ENCODE measurements at regions not wholly inside any gene's neighbourhood (a gene's known extent, or its start where the extent isn't known, plus 50 kb on each side); places are given as distances from the start of the nearest gene placed in this dataset.

DNA sequence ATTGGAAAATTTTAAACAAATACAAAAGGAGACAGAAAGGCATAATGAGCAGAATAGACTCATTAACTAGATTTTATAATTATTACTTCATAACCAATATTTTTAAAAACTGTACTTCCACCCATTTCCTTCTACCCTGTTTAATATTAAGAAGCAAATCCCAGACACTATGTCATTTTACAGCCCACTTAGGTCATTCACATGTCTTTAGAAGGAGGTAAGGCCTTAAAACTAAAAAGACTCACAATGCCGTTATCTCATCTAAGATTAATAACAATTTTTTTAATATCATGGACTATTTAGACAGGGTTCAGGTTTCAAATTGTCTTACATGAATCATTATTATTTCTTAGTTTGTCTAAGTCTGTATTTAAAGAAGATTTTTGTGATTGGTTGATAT, 217.2 kb downstream of the NFKBIZ start:
- Histone ChIP-seq H3K4me3 (replicated peaks in 1 of 3; ENCODE audit: insufficient read depth in 1 of 3, low read depth in 1 of 3, low read length in 3 of 3) (no peak overlapping the region), H3K4me1 (ENCODE audit: control insufficient read depth, extremely low read depth, insufficient read depth, low read length) (peaks cover 2% of the 10 kb centered on the region), H3K9me1 (replicated peaks; ENCODE audit: control insufficient read depth, extremely low read depth, insufficient read depth, low read length) (no peaks in the 10 kb centered on the region), H3K4me2 (ENCODE audit: insufficient read depth, low read length) (no peak overlapping the region), H2AFZ (ENCODE audit: low read depth, low read length) (no peak overlapping the region), H3K79me2 (ENCODE audit: control insufficient read depth, insufficient read depth, low read length) (no peaks in the 10 kb centered on the region), H3K36me3 (ENCODE audit: control insufficient read depth in 2 of 2, extremely low read depth in 1 of 2, insufficient read depth in 2 of 2, low read length in 2 of 2) (no peaks in the 10 kb centered on the region), H4K20me1 (replicated peaks; ENCODE audit: control insufficient read depth, extremely low read depth, insufficient read depth, low read length) (no peaks in the 10 kb centered on the region), H3K27me3 (ENCODE audit: control insufficient read depth in 2 of 2, insufficient read depth in 2 of 2, low read length in 2 of 2) (no peaks in the 10 kb centered on the region), H3K9me3 (replicated peaks; ENCODE audit: control insufficient read depth, insufficient read depth, low read length) (no peaks in the 10 kb centered on the region), H3K27ac (ENCODE audit: insufficient read depth, low read depth, low read length) (no peak overlapping the region), H3K9ac (replicated peaks; ENCODE audit: extremely low read depth, insufficient read depth, low read length) (no peak overlapping the region)
- no TSS peak for BruUV-seq (replicated peaks)
- ChIA-PET CTCF (no interaction called here), POLR2A (no interaction called here)
- FAIRE-seq: no peak
- dilution Hi-C loops (cut with MboI; ENCODE audit: extremely low pct_ligation_motif_present, low sequenced_read_pairs) (no loop called here), intact Hi-C loops (cut with micrococcal nuclease) (no loop called here)
- TF ChIP-seq, protein P1, sequence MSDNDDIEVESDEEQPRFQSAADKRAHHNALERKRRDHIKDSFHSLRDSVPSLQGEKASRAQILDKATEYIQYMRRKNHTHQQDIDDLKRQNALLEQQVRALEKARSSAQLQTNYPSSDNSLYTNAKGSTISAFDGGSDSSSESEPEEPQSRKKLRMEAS (IDR thresholded peaks at IDR 0.05; ENCODE audit: insufficient read depth, insufficient read length): no peak
- DNase-seq (ENCODE audit: low read depth, low spot score): no peak

DNA sequence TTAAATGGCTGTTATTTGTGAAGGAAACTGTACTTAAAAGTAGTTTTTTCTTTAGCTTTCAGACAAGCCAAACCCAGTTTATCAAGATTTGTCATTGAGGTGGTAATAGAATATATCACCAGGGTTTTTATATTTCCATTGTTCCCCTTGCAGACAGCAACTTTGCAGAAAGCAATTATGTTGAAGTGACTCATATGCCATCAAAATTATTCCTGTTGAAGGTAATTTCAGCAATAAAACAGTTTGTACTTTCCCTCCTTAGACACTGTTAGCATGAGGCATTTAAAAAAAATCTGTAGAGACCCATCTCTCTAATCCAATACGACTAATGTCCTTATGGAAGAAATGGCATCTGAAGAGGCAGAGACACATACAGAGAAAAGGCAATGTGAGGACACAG, 219.0 kb downstream of the NFKBIZ start:
- peak; percentile 53 for FAIRE-seq
- no peak overlapping the region for H3K27ac ChIP-seq (ENCODE audit: insufficient read depth, low read depth, low read length)

More for the DNA sequence above, 219.0 kb downstream of the NFKBIZ start:
- Histone ChIP-seq H3K9me3 (replicated peaks; ENCODE audit: control insufficient read depth, insufficient read depth, low read length) (no peaks in the 10 kb centered on the region), H3K9me1 (replicated peaks; ENCODE audit: control insufficient read depth, extremely low read depth, insufficient read depth, low read length) (no peaks in the 10 kb centered on the region), H3K4me2 (ENCODE audit: insufficient read depth, low read length) (no peak overlapping the region), H3K36me3 (ENCODE audit: control insufficient read depth in 2 of 2, extremely low read depth in 1 of 2, insufficient read depth in 2 of 2, low read length in 2 of 2) (no peaks in the 10 kb centered on the region), H4K20me1 (replicated peaks; ENCODE audit: control insufficient read depth, extremely low read depth, insufficient read depth, low read length) (no peaks in the 10 kb centered on the region), H3K79me2 (ENCODE audit: control insufficient read depth, insufficient read depth, low read length) (no peaks in the 10 kb centered on the region), H3K4me3 (replicated peaks in 1 of 3; ENCODE audit: insufficient read depth in 1 of 3, low read depth in 1 of 3, low read length in 3 of 3) (no peak overlapping the region), H3K9ac (replicated peaks; ENCODE audit: extremely low read depth, insufficient read depth, low read length) (no peak overlapping the region), H3K4me1 (ENCODE audit: control insufficient read depth, extremely low read depth, insufficient read depth, low read length) (peaks cover 2% of the 10 kb centered on the region), H3K27me3 (ENCODE audit: control insufficient read depth in 2 of 2, insufficient read depth in 2 of 2, low read length in 2 of 2) (no peaks in the 10 kb centered on the region), H2AFZ (ENCODE audit: low read depth, low read length) (no peak overlapping the region)
- DNase-seq (ENCODE audit: low read depth, low spot score): peak; percentile 49
- BruUV-seq (replicated peaks): no TSS peak
- CTCF ChIA-PET: interaction anchor here (0.9 to 1.5 kb wide), 2 partner anchors 11 to 157 kb away, joined by 4 to 5 read pairs; no protein-coding TSS in a partner anchor
- TF ChIP-seq FOS (IDR thresholded peaks at IDR 0.05; ENCODE audit: borderline replicate concordance, insufficient read depth, low read length): peak; percentile 36
- TF ChIP-seq POLR2A (IDR thresholded peaks at IDR 0.05; ENCODE audit: low read depth, low read length): no peak
- TF ChIP-seq EZH2 (IDR thresholded peaks at IDR 0.05; ENCODE audit: borderline replicate concordance, low read depth, low read length, severe bottlenecking): no peak
- dilution Hi-C loops (cut with MboI; ENCODE audit: extremely low pct_ligation_motif_present, low sequenced_read_pairs): no loop called here
- POLR2A ChIA-PET: no interaction called here
- intact Hi-C loops (cut with micrococcal nuclease): no loop called here
